Ovary (tissue), 3 donors: ENCODE measurements at regions not wholly inside any gene's neighbourhood (a gene's known extent, or its start where the extent isn't known, plus 50 kb on each side); places are given as distances from the start of the nearest gene placed in this dataset.

Source experiments
- CTCF ChIP-seq, 3 donors: fragments of 450-650 bp in 2 of 3; fragments of 200-600 bp in 1 of 3; IDR thresholded peaks; one replicate each; pipeline versions ENCODE4 v1.5.1 to v1.8.0; 2016 to 2022; ENCODE audit warnings: antibody characterized with exemption in 3 of 3, mild to moderate bottlenecking in 1 of 3
- EP300 ChIP-seq: sonication (generic); formaldehyde crosslinking; IDR thresholded peaks from one replicate; pipeline ENCODE4 v1.6.1; 2017; ENCODE audit warnings: antibody characterized with exemption
- POLR2A ChIP-seq: fragments of 450-650 bp; IDR thresholded peaks from one replicate; pipeline ENCODE4 v1.6.1; 2017; ENCODE audit warnings: antibody characterized with exemption, mild to moderate bottlenecking, moderate library complexity
- donor health status: DM: no; HTN: no; CAD: no.

GRCh38 chr5:163846512-163846911, 341.1 kb downstream of the MAT2B start:
- TF ChIP-seq POLR2A (no peak), CTCF (IDR thresholded peaks at IDR 0.05) (no peak), EP300 (no peak)
